Prostate gland (tissue), 2 donors: ENCODE measurements at regions not wholly inside any gene's neighbourhood (a gene's known extent, or its start where the extent isn't known, plus 50 kb on each side); places are given as distances from the start of the nearest gene placed in this dataset.

ENCODE experiments used
- DNase-seq: peaks from one replicate; pipeline ENCODE4 v3.0.0-alpha.2; 2019; ENCODE audit warnings: low spot score
- H3K27ac ChIP-seq, 2 donors: fragments of 200-600 bp; sonication (generic); 2 replicates each; pipeline ENCODE4 v1.5.1; 2017 to 2019
- H3K27me3 ChIP-seq: fragments of 200-600 bp; sonication (generic); replicated peaks from 2 replicates; pipeline ENCODE4 v1.5.1; 2019; ENCODE audit not compliant: insufficient read depth
- H3K36me3 ChIP-seq, 2 donors: fragments of 200-600 bp; sonication (generic); 1 replicate in 1 of 2; 2 replicates in 1 of 2; pipeline versions ENCODE4 v1.5.1 to v1.8.1; 2017 to 2019
- H3K4me1 ChIP-seq: fragments of 200-600 bp; sonication (generic); replicated peaks from 2 replicates; pipeline ENCODE4 v1.5.1; 2019
- H3K4me3 ChIP-seq, 2 donors: fragments of 200-600 bp; sonication (generic); 2 replicates each; pipeline ENCODE4 v1.5.1; 2017 to 2019
- H3K9me3 ChIP-seq: fragments of 200-600 bp; sonication (generic); 2 replicates; pipeline ENCODE4 v1.5.1; 2017
- CTCF ChIP-seq, 4 experiments: fragments of 200-600 bp in 2 of 4; fragments of 450-650 bp in 2 of 4; sonication (generic) in 2 of 4; IDR thresholded peaks; 1 replicate in 3 of 4; 2 replicates in 1 of 4; pipeline ENCODE4 v1.5.1; 2016 to 2019; ENCODE audit warnings: antibody characterized with exemption in 4 of 4, mild to moderate bottlenecking in 2 of 4, moderate library complexity in 2 of 4
- POLR2A ChIP-seq: fragments of 450-650 bp; IDR thresholded peaks from one replicate; pipeline ENCODE4 v1.6.1; 2016; ENCODE audit warnings: antibody characterized with exemption, mild to moderate bottlenecking
- POLR2AphosphoS5 ChIP-seq: sonication (generic); formaldehyde crosslinking; IDR thresholded peaks from one replicate; pipeline ENCODE4 v1.6.1; 2017; ENCODE audit warnings: antibody characterized with exemption
- WGBS: methylation state at CpG from one replicate; pipeline ENCODE4 v1.1.5; 2018; 5-methylcytosine and 5-hydroxymethylcytosine counted together
- intact Hi-C: fragments of 100-400 bp; cut with DNase I; formaldehyde crosslinking; loops from one replicate; pipeline ENCODE4 v1.14.2; 2022

GRCh38 chr6:21955053-21955595 is 341.7 kb downstream of the PRL start:
- Histone ChIP-seq H3K36me3 (no peaks in the 10 kb centered on the region), H3K9me3 (no peaks in the 10 kb centered on the region), H3K4me3 (no peak overlapping the region), H3K27ac (peak overlapping the region in 1 of 2 donors; percentile 52), H3K4me1 (peaks cover 12% of the 10 kb centered on the region), H3K27me3 (no peaks in the 10 kb centered on the region)
- intact Hi-C loops: loop anchor here (10.0 kb wide), 3 partner anchors 120 to 360 kb away; partner anchors contain the start of gene SOX4
- TF ChIP-seq CTCF (IDR thresholded peaks at IDR 0.05) (no peak), POLR2A (no peak), POLR2AphosphoS5 (no peak)
- DNase-seq: no peak
- 65% methylated on average over 3 of the region's 3 CpGs for WGBS

GRCh38 chr6:21955951-21956350 is 340.9 kb downstream of the PRL start:
- WGBS: 92% methylated on average over 8 of the region's 8 CpGs
- peaks cover 12% of the 10 kb centered on the region for H3K4me1 ChIP-seq
- peak overlapping the region in 1 of 2 donors; percentile 52 for H3K27ac ChIP-seq
- H3K36me3 ChIP-seq: no peaks in the 10 kb centered on the region
- intact Hi-C loops: loop anchor here (10.0 kb wide), 3 partner anchors 121 to 361 kb away; partner anchors contain the start of gene SOX4
- no peaks in the 10 kb centered on the region for H3K27me3 ChIP-seq
- DNase-seq: no peak
- no peak for TF ChIP-seq CTCF (IDR thresholded peaks at IDR 0.05)
- H3K9me3 ChIP-seq: no peaks in the 10 kb centered on the region
- H3K4me3 ChIP-seq: no peak overlapping the region

GRCh38 chr6:21958428-21958827 is 338.4 kb downstream of the PRL start:
- Histone ChIP-seq H3K9me3 (no peaks in the 10 kb centered on the region), H3K36me3 (no peaks in the 10 kb centered on the region), H3K4me1 (peaks cover 12% of the 10 kb centered on the region), H3K27ac (no peak overlapping the region), H3K4me3 (no peak overlapping the region), H3K27me3 (no peaks in the 10 kb centered on the region)
- DNase-seq: peak; percentile 16
- WGBS: 57% methylated on average over 2 of the region's 2 CpGs
- intact Hi-C loops: loop anchor here (10.0 kb wide), 3 partner anchors 124 to 364 kb away; partner anchors contain the start of gene SOX4
- TF ChIP-seq POLR2AphosphoS5 (peak; percentile 73), CTCF (IDR thresholded peaks at IDR 0.05) (no peak)

GRCh38 chr6:21961226-21961625 is 335.6 kb downstream of the PRL start:
- no peaks in the 10 kb centered on the region for H3K4me1 ChIP-seq
- 88% methylated on average over 4 of the region's 4 CpGs for WGBS
- intact Hi-C loops: no loop called here
- H3K4me3 ChIP-seq: no peak overlapping the region
- H3K27me3 ChIP-seq: no peaks in the 10 kb centered on the region
- no peak overlapping the region for H3K27ac ChIP-seq
- H3K9me3 ChIP-seq: no peaks in the 10 kb centered on the region
- DNase-seq: no peak
- no peak for TF ChIP-seq POLR2AphosphoS5
- no peak for TF ChIP-seq CTCF (IDR thresholded peaks at IDR 0.05)
- TF ChIP-seq POLR2A: no peak
- H3K36me3 ChIP-seq: no peaks in the 10 kb centered on the region

- H3K27me3 ChIP-seq: no peaks in the 10 kb centered on the region
- H3K9me3 ChIP-seq: no peaks in the 10 kb centered on the region
- no peak overlapping the region for H3K4me3 ChIP-seq
- intact Hi-C loops: no loop called here
- TF ChIP-seq POLR2AphosphoS5 (no peak), POLR2A (no peak), CTCF (IDR thresholded peaks at IDR 0.05) (no peak)
- no peaks in the 10 kb centered on the region for H3K36me3 ChIP-seq
- H3K4me1 ChIP-seq: no peaks in the 10 kb centered on the region
- H3K27ac ChIP-seq: no peak overlapping the region
- no peak for DNase-seq
- WGBS: 50% methylated on average over 3 of the region's 3 CpGs
Measured at GRCh38 chr6:21965016-21965415, 331.8 kb downstream of the PRL start.
